ENCODE measurements at regions not wholly inside any gene's neighbourhood (a gene's known extent, or its start where the extent isn't known, plus 50 kb on each side); places are given as distances from the start of the nearest gene placed in this dataset.

DNA sequence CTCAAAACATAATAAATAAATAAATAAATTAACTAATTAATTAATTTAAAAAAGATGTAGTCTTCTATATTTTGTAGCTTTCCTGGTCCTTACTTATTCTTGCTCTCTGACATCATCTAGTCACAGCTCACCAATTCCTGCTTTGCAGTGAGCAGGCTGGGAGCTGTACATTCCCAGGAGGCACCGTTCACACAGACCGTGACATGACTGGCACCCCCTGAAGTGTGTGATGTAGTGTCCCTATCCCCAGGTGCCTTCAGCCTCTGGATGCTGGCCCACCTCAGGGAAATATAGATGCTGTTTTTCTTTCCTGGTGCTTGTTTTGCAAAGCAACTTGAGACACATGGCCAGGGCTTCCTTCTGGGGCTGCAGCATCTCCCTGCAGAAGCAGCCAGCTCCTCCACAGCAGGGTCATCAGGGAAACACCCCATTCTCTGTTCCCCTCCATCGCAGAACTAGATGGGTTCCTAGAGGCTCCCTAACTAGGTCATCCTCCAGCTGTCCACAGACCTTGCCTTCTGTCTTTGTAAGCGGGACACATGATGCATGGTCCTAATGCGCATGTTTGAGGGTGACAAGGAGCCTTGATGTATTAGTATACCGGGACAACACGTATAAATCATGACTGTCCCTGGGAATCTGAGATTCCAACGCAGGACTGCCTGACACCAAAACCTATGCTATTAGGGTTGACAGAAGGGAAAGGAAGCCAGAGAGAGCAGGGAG, 76.4 kb downstream of the RHOB start:
- DNase-seq (ENCODE audit: low read depth in 3 of 3) = no peak

DNA sequence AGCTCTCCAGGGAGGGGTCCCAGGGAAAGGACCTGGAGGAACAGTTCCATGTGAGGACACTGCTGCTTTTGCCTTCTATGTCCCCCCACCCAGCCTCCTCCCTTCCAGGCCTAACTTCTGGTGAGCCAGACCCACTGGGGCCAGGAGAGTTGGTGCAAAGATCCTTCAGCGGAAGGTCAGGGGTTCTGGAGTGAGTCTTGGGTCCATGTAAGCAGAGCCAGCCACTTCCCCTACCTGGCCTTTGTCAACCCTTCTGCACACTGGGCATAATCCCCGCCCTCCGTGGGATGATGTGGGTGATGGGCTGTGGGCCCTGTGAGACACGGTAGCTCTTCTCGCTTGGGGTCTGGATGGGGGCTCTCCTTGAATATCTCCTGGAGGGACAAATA, 76.9 kb downstream of the RHOB start:
- no peak for DNase-seq (ENCODE audit: low read depth in 3 of 3)

DNA sequence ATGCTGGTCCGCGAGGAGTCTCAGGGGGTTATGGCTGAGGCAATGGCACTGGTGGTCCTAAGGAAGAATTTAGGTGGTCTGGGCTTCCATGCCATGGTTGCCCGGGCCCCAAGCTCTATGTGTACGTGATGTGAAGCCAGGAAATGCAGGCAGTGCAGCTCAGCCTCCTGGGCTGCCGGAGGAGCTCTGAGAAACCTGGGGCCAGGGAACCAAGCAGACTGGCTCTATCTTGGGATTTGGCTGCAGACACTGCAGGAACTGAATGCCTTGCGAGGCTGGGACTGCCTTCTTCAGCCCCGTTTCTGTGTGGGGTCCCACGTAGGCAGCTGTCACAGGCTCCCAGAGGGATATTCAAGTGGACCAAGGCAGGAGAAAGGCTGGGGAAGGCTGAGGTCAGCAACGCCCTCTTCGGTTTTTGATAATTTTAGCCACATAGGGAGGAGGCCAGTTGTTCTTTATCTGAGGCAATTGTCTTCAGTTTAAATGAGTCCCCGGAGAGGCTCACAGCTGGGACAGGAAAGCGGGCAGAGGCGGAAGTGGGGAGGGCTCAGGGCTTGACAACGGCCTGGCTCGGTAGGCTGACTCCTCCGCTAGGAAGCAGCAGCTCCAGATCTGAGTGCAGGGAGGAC, 77.7 kb downstream of the RHOB start:
- no peak for DNase-seq (ENCODE audit: low read depth in 3 of 3)

DNA sequence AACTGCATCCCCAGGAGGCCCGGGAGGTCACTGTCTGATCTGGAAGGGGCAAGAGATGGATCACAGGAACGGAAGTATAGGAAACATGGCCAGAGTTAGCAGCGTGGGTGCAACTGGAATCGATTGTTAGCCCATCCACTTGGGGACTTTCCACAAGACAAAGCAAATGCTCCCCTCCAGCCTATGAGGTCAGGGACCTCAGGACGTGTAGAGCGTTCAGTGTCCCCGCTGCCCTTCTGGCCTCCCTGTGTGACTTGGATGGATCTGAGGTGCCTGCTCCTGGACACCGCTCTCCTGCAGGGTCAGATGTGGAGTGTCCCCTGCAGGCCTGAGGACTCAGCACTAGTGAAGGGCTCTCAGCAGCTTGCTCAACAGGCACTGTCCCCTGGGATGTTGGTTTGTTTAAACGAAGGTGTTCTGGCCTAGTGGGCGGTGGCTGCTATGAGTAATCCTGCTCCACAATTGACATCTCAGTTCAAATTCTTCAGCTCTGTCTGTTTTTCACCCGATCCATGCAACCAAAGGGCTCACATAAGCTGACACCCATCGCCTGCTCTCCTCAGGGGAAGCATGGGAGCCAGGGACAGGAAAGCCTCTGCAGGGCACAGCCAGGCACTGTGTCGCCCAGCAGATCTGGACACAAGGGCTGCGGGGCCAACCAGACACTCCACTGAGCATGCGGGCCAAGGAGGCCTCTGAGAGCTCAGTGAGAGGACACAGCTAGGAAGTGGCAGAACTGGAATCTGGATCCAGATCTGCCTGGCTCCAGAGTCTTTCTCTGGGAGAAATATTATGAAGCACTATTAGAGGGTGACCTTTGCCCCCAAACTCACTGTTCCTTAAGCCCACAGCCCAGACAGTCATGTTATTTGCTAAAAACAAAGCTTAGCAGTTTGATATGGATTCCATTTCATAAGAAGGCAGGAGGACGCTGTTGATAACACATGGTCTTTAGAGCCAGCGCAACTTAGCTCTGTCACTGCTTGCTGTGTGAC, 78.5 kb downstream of the RHOB start:
- DNase-seq (ENCODE audit: low read depth in 3 of 3) = no peak

DNA sequence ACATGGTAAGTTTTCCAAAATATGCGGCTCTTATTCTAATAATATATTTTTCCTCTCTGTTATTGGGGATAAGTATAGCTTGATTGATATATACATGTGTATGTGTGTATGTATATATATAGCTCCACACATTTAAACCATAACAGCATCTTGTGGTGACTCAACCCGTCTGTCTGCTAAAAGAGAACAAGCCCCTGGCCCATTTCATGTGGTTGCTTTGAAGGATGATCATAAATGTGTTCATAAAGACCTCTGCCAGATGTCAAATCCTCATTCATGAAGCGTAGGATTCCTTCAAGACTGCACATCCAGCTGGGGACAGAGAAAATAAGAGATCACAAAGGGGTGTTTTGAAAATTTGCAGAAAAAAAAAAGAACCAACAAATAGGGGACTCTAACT, 79.3 kb downstream of the RHOB start:
- DNase-seq (ENCODE audit: low read depth in 3 of 3) = no peak

DNA sequence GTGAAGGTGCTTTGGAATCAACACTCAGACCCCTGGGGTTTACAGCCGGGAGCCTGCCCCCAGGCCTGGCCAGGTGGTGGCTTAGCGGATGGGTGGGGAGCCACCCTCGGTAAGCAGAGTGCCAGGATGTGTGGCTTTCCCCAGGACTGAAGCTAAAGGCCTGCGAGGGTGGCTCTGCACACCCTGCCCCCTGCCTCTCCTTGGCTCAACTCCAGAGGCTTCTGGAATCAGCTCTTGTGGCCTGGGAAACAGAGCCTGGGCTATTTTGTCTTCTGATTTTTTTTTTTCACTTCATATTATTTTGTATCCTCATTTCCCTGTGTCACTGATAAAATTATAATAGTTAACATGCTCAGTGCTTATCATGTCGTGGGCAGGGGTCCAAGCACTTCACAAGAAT, 79.8 kb downstream of the RHOB start:
- no peak for DNase-seq (ENCODE audit: low read depth in 3 of 3)

DNA sequence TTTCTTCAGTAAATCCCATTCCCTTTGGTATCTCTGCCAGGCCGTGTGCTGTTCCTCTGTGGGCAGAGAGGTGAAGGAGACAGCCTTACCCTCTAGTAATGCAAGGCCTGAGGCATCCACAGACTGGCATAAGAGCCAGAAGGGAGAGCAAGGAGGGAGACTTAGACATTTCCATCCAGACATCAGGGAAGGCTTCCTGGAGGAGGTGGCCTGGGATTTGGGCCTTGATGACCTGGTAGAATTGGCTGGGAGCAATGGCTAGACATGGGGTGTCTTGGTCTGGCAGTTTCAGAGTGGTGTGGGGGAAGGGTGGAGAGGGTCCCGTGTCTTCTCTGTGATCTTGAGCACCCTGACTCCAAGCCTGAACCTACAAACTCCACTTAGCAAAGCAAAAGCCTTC, 81.8 kb downstream of the RHOB start:
- DNase-seq (ENCODE audit: low read depth in 3 of 3) = no peak

DNA sequence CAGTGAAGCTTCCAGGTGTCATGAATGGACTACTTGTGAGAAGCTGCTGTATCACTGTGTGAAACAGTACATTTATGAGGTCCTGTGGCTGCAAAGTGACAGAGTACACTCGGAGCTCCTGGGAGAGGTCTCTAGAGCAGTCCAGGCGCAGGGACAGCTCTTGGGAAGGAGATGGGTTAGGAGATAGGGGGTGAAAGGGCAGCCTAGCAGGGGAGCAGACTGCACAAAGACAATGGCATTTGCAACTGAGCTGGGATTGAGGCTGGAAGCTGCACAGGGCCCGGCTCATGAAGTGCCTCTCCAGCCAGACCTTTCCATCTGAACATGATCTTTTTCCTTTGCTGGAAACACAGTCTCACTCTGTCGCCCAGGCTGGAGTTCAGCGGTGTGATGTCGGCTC, 83.6 kb downstream of the RHOB start:
- DNase-seq (ENCODE audit: low read depth in 3 of 3) = no peak

DNA sequence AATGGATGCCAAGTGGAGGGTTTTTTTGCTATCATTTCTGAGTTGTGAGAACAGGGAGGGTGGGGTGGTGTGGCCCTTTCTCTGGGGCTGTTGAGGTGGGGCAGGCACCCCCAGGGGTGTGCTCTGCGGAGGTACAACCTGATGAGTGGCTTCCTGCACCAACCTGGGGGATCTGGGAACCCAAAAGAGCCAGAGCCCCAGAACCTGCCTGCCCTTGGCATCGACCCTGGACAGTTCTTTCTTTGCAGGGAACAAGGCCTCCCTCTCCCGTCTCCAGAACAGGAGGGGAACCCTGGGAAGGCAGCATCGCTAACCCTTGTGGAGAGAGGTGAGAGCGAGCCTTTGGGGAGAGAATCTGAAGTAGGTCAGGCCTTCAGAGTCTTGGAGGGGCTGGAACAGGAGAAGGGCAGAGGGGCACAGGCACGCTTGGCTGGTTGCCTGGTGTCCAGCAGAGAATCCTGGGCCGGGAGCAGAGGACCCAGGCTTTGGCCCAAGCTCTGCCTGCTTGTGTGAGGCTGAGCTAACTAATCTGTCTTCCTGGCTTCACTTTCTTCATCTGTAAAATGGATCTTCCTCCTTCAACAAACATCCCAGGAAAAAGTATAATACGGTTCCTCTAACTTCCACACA, 84.9 kb downstream of the RHOB start:
- no peak for DNase-seq (ENCODE audit: low read depth in 3 of 3)

DNA sequence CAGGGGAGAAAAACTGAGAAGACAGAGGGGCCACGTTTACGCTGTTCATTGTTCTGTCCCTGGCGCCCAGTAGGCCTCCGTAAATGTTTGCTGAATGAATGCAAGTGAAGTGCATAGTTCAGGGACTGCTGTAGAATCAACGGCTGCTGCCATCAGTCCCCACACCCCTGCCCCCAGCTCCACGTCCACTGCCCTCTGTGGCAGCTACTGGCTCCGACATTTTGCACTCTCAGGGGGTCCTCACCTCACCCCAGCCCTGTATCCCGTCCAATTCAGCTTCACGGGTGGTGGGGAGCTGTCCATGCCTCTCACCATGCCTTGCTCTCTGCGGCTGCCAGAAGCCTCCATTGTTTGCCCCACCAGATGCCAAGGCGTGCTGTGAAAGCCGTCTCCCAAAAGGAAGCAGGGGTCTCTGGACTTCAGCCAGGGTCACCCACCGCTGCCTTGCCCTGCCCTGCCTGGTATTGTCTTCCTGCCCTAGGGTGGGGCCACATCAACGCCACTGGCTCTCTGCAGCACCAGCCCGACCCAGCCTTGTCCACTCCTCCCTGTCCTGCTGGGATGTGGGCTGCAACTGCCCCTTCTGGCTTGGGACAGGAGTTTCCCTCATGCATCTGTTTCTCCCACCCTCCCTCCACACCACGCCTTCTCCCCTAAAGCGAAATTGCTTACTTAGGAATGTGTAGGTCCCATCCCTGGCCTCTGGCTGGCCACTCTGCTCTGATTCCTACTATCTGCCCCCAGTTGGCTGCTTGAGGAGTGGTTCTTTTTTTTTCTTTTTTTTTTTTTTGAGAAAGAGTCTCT, 86.0 kb downstream of the RHOB start:
- no peak for DNase-seq (ENCODE audit: low read depth in 3 of 3)

DNA sequence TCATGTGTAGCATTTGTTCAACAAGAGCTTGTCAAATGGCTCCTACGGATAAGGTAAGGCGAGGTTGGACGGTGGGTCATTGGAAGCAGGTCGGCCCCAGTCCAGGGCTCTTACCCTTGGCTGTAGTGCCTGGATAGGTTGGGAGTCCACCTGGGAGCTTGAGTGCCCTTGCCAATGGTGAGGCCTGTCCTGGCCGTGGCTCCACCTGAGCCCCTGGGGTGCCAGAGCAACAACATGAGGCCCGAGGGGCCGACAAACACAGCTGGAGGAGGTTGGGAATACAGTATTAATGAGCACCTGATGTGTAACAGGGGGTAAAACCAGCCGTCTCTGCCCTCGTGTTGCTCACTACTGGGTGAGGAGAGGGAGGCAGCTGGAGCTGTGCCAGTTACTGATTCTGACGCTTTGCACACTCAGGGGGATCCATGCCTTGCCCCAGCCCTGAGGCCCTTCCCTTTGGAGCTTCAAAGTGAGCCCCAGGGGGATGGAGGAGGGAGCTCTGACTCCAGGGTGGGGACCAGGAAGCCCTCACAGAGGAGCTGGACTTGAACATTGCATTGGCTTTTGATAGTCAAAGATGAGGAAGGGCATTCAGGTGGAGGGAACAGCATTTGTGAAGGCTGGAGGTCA, 87.2 kb downstream of the RHOB start:
- no peak for DNase-seq (ENCODE audit: low read depth in 3 of 3)

DNA sequence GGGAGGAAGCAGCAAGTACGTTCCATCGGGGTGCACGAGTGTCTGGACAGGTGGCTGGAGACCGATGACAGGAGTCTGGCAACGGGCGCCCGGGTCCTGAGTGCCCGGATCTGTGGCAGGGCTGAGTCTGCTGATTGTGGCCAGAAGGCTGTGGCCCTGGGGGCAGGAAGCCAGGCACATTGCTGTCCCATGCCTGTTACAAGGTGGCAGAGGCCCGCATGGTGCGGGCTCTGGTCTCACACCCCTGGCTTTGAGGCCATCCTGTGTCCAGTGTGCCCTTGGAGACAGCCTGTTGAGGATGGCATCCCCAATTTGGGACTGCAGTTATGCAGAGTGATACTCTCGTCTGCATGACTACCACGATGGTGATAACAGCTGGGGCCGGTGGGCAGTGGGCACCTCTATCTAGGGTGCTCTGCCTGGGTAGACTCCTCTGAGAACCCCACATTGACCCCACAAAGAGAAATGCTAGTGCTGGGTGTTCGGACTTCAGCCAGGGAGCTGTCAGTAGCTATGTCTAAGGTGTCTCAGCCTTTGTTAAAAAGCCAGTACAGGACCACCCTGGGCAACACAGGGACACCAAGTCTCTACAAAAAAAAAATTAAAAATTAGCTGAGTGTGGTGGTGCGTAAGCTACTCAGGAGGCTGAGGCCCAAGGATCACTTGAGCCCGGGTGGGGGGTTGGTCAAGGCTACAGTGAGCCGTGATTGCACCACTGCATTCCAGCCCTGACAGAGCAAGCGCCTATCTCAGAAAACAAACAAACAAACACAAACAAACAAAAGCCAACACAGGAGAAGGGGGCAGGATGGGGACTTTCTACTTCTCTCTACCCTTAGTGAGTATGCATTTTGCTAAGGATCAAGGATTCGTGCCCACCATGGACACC, 88.3 kb downstream of the RHOB start:
- no peak for DNase-seq (ENCODE audit: low read depth in 3 of 3)

DNA sequence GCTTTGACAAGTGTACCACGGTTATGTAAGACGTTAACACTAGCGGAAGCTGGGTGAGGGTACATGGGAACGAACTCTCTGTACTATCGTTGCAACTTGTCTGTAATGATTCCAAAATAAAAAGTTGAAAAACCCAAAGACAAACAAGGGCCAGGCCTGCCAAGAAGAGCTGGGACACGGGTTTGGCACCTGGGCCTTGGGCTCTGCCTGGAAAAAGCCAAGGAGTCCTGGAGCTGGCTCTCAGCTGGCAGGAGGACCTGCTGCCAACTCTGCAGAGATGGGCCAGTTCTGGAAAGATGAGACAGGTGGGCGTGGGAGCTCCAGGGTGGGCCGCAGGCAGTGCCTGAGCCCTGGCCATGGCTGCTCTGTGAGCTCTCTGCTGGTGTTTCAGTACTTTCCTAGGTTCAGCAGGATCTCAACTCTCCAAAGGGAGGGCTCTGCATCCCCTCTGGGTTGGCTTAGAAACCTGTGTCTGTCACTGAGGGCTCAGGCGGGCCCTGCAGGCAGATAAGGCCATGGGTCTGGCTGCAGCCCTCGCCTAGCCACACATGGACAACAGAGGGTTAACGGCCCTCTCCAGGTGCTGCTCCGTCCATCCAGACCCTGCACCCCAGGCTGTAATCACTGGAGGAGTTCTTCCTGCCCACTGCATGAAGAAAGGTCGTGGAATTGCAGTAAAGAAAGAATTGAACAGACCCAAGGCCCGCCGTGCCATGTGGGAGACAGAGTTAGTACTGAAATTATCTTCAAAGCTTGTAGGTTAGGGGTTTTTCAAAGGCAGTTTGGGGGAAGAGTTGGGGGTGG, 89.9 kb downstream of the RHOB start:
- no peak for DNase-seq (ENCODE audit: low read depth in 3 of 3)

DNA sequence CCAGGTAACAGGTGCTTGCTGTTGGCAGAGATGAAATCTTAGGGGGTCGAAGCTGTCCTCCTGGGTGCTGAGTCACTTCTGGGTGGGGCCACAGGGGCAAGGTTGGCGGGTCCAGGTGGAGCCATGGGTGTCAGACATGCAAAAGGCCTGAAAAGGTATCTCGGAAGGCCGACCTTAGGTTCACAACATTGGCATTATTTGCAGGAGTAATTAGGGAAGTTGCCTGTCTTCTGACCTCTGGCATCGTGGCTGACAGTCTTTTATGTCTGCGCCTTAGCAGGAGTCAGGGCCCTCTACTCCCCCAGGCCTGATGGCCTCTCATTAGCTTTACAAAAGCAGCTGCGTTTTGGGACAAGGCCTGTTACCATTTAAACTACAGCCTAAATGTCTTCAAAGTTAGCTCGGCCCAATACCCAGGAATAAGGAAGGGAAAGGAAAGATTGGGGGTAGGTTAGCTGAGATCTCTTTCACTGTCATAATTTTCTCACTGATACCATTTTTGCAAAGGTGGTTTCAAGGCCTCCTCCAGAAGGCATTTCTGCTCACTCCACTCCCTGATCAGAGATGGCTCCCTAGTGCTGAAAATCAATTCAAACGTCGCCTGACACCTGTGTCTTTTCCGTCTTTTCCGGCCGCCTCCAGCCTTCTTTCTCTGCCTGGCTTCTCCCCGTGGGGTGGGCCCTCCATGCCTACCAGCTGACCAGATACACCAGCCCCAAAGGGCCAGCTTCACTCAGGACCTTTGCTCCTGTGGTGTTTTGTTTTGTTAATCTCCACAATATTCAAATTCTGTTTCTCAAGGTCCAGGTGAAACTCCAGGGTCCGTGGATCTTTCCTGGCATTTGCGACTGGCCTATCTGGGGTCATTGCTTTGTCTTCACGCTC, 90.8 kb downstream of the RHOB start:
- no peak for DNase-seq (ENCODE audit: low read depth in 3 of 3)

DNA sequence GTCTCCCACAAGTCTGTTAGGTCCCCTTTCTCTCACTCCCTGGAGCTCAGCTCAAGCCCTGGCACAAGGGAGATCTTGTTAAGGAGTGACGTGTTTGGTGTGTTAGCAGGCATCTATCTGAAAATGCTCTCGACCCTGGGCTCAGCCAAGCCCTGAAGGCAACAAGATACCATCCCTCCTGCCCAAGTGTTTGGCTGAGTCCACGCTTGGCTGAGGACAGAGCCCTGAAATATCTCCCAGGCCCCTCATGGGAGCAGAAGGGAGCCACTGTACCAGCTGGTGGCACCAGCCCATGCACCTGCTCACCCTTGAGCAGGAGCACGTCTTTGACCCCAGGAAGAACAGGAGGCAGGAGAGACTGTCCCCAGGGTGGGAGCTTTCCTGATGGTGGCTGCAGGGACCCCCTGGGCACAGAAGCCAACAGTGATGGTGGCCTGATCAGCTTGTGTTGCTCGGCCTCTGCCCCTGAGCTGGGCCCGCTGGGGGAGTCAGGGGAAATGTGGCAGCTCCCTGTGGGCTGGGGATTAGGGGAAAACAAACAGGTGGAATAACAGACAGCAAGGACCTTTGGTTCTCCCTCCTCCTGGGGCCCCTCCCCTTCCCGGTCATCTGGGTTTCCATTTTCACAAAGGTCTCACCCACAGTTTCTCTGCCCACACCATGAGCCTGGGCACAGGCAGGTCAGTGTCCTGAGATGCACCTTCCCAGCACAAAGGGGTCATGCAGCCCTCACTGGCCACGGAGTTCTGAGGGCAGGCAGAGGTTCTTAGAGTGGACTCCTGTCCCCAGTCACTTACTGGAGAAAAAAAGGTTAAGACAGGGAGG, 91.6 kb downstream of the RHOB start:
- no peak for DNase-seq (ENCODE audit: low read depth in 3 of 3)

DNA sequence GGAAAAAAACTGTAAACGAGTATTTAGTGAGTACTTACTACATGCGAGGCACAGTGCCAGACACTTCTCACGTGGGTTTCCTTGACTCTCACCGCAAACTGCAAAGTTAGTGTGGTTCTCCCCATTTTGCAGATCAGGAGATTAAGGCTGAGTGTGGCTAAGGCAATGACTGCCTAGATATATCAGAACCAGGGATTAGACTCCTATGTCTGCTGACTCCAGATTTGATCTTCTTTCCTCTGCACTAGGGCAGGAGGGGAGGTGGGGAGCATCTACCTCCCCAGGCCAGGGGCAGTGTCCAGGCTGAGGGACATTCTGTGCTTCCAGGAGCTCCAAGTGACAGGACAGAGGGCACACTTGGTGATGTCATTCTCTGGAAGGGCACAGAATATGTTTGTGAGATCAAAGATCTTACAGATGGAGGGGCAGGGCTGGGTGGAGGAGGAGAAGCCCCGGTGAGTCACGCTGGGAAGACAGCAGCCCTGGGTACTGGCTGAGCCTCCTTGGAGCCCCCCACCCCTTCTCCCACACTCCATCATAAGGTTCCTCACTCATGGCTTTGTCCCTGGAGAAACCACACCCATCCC, 92.4 kb downstream of the RHOB start:
- DNase-seq (ENCODE audit: low read depth in 3 of 3) = no peak
